Muscle layer of duodenum (tissue), 2 donors: ENCODE measurements at regions not wholly inside any gene's neighbourhood (a gene's known extent, or its start where the extent isn't known, plus 50 kb on each side); places are given as distances from the start of the nearest gene placed in this dataset.

Source experiments
- H3K27ac ChIP-seq: one replicate; pipeline ENCODE4 v1.7.0; 2013; ENCODE audit warnings: mild to moderate bottlenecking, low read length
- H3K27me3 ChIP-seq: one replicate; pipeline ENCODE4 v1.7.0; 2013; ENCODE audit warnings: low read depth, mild to moderate bottlenecking, control low read depth, low read length
- H3K36me3 ChIP-seq, 2 donors: one replicate each; pipeline ENCODE4 v1.7.0; 2013; ENCODE audit warnings: low read length in 2 of 2, control low read depth in 1 of 2, mild to moderate bottlenecking in 1 of 2; ENCODE audit not compliant: insufficient read depth in 2 of 2, control insufficient read depth in 1 of 2
- H3K4me1 ChIP-seq, 2 donors: one replicate each; pipeline ENCODE4 v1.7.0; 2013; ENCODE audit warnings: low read length in 2 of 2, mild to moderate bottlenecking in 2 of 2, control low read depth in 1 of 2, moderate library complexity in 1 of 2; ENCODE audit not compliant: insufficient read depth in 2 of 2, control insufficient read depth in 1 of 2
- H3K4me3 ChIP-seq, 2 donors: one replicate each; pipeline ENCODE4 v1.7.0; 2013; ENCODE audit warnings: low read length in 2 of 2, low read depth in 1 of 2, mild to moderate bottlenecking in 1 of 2
- H3K9me3 ChIP-seq, 2 donors: one replicate each; pipeline ENCODE4 v1.7.0; 2013; ENCODE audit warnings: low read length in 2 of 2, control low read depth in 1 of 2, mild to moderate bottlenecking in 1 of 2; ENCODE audit not compliant: control insufficient read depth in 1 of 2
- donor health status: healthy.

DNA sequence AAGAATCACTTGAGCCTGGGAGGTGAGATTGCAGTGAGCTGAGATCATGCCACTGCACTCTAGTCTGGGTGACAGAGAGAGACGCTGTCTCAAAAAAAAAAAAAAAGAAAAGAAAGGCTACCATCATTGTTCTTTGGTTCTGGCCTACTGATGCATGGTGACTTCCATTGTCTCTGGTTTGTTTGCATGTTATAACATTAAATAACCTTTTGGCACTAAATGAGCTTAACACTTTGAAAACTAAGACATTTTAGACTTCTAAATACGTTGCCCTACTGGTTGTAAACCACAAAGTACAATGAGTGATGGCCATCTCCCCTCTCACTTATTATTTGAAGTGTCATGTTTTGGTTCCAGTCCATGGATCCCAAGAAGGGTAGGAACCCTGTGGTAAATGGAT lies 152.9 kb upstream of the CPM start:
- no peaks in the 10 kb centered on the region for H3K9me3 ChIP-seq
- H3K27ac ChIP-seq = no peak overlapping the region
- no peaks in the 10 kb centered on the region for H3K4me1 ChIP-seq
- no peaks in the 10 kb centered on the region for H3K27me3 ChIP-seq
- no peak overlapping the region for H3K4me3 ChIP-seq
- H3K36me3 ChIP-seq = no peaks in the 10 kb centered on the region

- Histone ChIP-seq H3K36me3 (no peaks in the 10 kb centered on the region), H3K27me3 (no peaks in the 10 kb centered on the region), H3K27ac (no peak overlapping the region), H3K9me3 (no peaks in the 10 kb centered on the region), H3K4me1 (no peaks in the 10 kb centered on the region), H3K4me3 (no peak overlapping the region)
Measured at GRCh38 chr12:69087986-69088385, 151.4 kb upstream of the CPSF6 start.

GRCh38 chr12:69090722-69091121 lies 148.6 kb upstream of the CPSF6 start:
- no peak overlapping the region for H3K27ac ChIP-seq
- H3K9me3 ChIP-seq = no peaks in the 10 kb centered on the region

DNA sequence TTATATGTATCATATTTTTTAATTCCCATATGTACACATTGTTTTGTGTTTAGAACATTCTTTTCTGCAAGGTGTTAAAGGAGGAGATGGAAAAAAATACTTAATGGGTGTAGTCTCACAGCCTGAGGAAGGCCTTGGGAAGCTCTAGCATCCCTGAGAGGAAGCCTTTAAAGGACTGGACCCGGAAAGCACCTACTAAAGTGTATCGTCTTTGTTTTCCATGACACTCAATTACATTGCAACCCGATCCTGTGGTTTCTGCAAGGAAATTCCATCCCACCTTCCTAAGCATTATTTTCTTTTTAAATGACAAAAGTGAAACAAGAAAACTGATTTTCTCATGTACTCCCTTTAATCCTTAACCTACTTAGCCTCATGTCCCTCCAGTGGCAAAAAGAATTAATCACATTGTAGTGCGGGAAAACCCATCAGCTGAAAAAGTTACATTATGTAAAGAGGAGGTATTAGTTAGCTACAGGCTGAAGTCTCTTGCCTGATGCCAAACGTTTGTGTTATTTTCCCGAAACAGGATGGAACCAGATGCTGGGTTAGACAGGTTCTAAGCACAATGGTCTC lies 147.8 kb upstream of the CPSF6 start:
- Histone ChIP-seq H3K9me3 (no peaks in the 10 kb centered on the region), H3K4me3 (no peak overlapping the region), H3K27ac (no peak overlapping the region), H3K36me3 (no peaks in the 10 kb centered on the region), H3K4me1 (no peaks in the 10 kb centered on the region), H3K27me3 (no peaks in the 10 kb centered on the region)

More at GRCh38 chr12:69090722-69091121, 148.6 kb upstream of the CPSF6 start:
- H3K4me1 ChIP-seq = no peaks in the 10 kb centered on the region
- no peaks in the 10 kb centered on the region for H3K36me3 ChIP-seq
- no peaks in the 10 kb centered on the region for H3K27me3 ChIP-seq
- H3K4me3 ChIP-seq = no peak overlapping the region

DNA sequence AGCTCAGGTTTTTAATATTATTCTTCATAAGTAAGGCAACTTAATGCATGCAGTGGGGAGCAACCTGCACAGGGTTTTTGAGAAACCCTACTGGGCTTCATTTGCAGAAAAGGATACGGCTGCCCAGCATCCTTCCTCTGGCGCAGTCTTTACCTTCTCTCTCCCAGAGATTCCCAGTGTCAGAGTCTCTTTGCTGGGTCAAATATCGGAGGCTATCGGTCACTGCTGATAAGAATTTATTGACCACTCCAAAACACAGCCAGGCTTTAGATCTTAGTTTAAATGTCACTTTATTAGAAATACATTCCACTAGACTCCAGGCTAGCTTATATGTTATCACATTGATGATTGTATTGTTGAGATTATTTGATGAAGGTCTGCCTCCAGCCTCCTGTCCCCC lies 147.2 kb upstream of the CPSF6 start:
- H3K4me1 ChIP-seq = no peaks in the 10 kb centered on the region
- no peak overlapping the region for H3K4me3 ChIP-seq
- no peak overlapping the region for H3K27ac ChIP-seq
- no peaks in the 10 kb centered on the region for H3K27me3 ChIP-seq
- H3K9me3 ChIP-seq = no peaks in the 10 kb centered on the region
- no peaks in the 10 kb centered on the region for H3K36me3 ChIP-seq

- Histone ChIP-seq H3K4me3 (no peak overlapping the region), H3K27ac (no peak overlapping the region), H3K4me1 (no peaks in the 10 kb centered on the region), H3K9me3 (no peaks in the 10 kb centered on the region), H3K27me3 (no peaks in the 10 kb centered on the region), H3K36me3 (no peaks in the 10 kb centered on the region)
Measured at GRCh38 chr12:69094606-69095216, 144.7 kb upstream of the CPSF6 start.

DNA sequence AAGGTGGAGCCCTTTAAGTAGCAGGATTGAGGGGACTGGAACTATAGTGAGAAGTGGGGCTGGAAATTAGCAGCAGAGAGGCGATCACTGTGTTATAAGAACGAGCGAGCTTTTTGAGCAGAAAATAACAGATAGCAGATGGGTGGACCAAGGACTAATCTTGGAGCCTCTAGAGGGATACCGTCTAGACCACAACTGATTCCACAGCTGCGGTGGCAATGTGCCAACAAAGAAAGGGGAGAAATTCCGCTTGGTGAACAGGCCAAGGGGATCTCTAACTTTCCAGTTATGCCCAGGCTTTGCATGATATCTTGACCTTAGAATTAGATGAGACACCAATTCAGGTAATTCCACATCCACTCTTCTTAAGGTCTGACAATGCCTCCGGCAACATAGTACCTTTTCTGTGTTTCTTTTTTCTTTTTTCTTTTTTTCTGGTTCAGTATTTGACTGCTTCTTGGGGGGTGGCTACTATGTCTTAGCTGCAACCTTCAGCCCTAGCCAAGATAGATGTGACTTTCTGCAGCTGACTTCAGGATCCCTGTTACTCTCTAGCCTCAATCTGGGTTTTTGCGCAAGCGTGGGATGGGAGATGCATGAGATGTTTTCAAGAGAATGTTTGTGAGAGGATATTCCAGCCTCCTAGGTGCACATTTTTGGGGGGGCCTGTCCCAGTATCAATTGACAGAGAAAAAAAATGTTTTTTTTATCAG lies 143.4 kb upstream of the CPSF6 start:
- Histone ChIP-seq H3K4me1 (no peaks in the 10 kb centered on the region), H3K9me3 (no peaks in the 10 kb centered on the region), H3K36me3 (no peaks in the 10 kb centered on the region), H3K27me3 (no peaks in the 10 kb centered on the region), H3K4me3 (no peak overlapping the region), H3K27ac (no peak overlapping the region)

- Histone ChIP-seq H3K9me3 (no peaks in the 10 kb centered on the region), H3K36me3 (no peaks in the 10 kb centered on the region), H3K4me3 (no peak overlapping the region), H3K27ac (no peak overlapping the region), H3K27me3 (no peaks in the 10 kb centered on the region), H3K4me1 (no peaks in the 10 kb centered on the region)
Measured at GRCh38 chr12:69096669-69097335, 142.6 kb upstream of the CPSF6 start.

DNA sequence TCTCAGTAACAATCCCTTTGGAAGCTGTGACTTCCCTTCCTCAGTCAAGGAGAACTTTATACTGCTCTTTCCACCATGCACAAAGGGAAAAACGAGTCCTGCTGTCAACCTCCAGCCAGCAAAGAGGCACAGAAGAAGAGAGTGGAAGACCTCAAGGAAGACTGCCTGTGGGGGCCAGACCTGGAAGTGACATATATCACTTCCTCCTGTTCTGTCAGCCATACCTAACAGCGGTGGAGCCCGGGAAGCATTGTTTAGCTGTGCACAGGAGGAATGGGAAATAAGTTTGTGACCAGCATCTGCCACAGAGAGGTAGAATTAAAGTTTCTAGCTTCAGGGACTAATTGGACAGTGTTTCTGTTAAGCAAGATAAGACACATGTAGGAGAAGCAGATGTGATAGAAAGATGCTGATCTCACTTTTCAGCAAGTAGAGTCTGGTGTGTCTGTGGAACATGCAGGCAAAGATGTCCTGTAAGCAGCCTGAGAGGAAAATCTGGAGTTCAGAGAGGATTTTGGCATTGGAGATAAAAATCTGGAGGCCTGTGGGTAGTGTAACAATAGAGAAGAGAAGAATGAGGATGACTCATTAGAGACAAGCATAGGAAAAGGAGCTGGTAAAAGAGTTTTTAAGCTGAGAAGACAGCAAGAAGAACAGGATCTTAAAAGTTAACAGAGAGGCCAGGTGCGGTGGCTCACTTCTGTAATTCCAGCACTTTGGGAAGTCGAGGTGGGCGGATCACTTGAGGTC lies 141.6 kb upstream of the CPSF6 start:
- no peaks in the 10 kb centered on the region for H3K36me3 ChIP-seq
- H3K4me3 ChIP-seq = no peak overlapping the region
- H3K27ac ChIP-seq = no peak overlapping the region
- H3K4me1 ChIP-seq = no peaks in the 10 kb centered on the region
- no peaks in the 10 kb centered on the region for H3K27me3 ChIP-seq
- no peaks in the 10 kb centered on the region for H3K9me3 ChIP-seq

- no peaks in the 10 kb centered on the region for H3K27me3 ChIP-seq
- H3K4me3 ChIP-seq = no peak overlapping the region
- no peaks in the 10 kb centered on the region for H3K4me1 ChIP-seq
Measured at GRCh38 chr12:69099201-69099837, 140.1 kb upstream of the CPSF6 start.

More at GRCh38 chr12:69099201-69099837, 140.1 kb upstream of the CPSF6 start:
- Histone ChIP-seq H3K9me3 (no peaks in the 10 kb centered on the region), H3K27ac (no peak overlapping the region), H3K36me3 (no peaks in the 10 kb centered on the region)
